ENCODE measurements at regions not wholly inside any gene's neighbourhood (a gene's known extent, or its start where the extent isn't known, plus 50 kb on each side); places are given as distances from the start of the nearest gene placed in this dataset.

DNA sequence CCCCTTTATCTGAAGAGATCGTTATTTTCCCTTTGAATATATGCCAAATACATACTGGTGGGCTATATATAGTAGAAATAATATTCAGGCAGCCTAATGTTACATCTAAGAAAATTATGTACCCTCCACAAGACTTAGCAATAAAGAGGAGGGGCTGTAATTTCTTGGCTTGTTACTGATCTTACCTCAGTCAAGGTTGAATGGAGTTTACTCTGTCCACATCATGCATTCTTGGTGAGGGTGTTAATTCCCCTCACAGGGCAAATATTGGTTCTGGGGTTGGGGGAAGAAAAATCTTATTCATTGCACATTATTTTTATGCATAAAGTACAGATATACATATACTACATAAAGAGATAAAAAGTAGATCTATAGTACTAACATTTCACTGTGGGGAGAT, 145.8 kb upstream of the ANK3 start:
- H3F3A ChIP-seq (ENCODE audit: insufficient read depth, low read length) = no peaks in the 10 kb centered on the region
- H3K36me3 ChIP-seq (ENCODE audit: insufficient read depth, low read length) = no peaks in the 10 kb centered on the region
- H3K27ac ChIP-seq (ENCODE audit: low read depth, low read length, poor library complexity, severe bottlenecking) = no peak overlapping the region
- no peaks in the 10 kb centered on the region for H3K79me2 ChIP-seq (ENCODE audit: insufficient read depth, low read length)
- no peak overlapping the region for H3K4me2 ChIP-seq (ENCODE audit: low read length)
- H3K9me2 ChIP-seq (ENCODE audit: low read depth, low read length) = no peaks in the 10 kb centered on the region
- H3K4me1 ChIP-seq (ENCODE audit: insufficient read depth, low read length, severe bottlenecking) = no peaks in the 10 kb centered on the region
- no peak overlapping the region for H3K4me3 ChIP-seq (ENCODE audit: low read depth, low read length, poor library complexity, severe bottlenecking)
- no peaks in the 10 kb centered on the region for H4K20me1 ChIP-seq (ENCODE audit: insufficient read depth, low read length)
- H3K9ac ChIP-seq (ENCODE audit: low read length) = no peak overlapping the region
- H2AFZ ChIP-seq (ENCODE audit: low read length) = no peak overlapping the region
- TF ChIP-seq, protein P1, sequence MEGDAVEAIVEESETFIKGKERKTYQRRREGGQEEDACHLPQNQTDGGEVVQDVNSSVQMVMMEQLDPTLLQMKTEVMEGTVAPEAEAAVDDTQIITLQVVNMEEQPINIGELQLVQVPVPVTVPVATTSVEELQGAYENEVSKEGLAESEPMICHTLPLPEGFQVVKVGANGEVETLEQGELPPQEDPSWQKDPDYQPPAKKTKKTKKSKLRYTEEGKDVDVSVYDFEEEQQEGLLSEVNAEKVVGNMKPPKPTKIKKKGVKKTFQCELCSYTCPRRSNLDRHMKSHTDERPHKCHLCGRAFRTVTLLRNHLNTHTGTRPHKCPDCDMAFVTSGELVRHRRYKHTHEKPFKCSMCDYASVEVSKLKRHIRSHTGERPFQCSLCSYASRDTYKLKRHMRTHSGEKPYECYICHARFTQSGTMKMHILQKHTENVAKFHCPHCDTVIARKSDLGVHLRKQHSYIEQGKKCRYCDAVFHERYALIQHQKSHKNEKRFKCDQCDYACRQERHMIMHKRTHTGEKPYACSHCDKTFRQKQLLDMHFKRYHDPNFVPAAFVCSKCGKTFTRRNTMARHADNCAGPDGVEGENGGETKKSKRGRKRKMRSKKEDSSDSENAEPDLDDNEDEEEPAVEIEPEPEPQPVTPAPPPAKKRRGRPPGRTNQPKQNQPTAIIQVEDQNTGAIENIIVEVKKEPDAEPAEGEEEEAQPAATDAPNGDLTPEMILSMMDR (IDR thresholded peaks at IDR 0.05; ENCODE audit: low read length) = no peak
- no peak for TF ChIP-seq EZH2 (IDR thresholded peaks at IDR 0.05; ENCODE audit: borderline replicate concordance, low read length)
- H3K27me3 ChIP-seq (ENCODE audit: insufficient read depth, low read length) = no peaks in the 10 kb centered on the region
- H3K9me3 ChIP-seq (ENCODE audit: low read length) = no peaks in the 10 kb centered on the region

DNA sequence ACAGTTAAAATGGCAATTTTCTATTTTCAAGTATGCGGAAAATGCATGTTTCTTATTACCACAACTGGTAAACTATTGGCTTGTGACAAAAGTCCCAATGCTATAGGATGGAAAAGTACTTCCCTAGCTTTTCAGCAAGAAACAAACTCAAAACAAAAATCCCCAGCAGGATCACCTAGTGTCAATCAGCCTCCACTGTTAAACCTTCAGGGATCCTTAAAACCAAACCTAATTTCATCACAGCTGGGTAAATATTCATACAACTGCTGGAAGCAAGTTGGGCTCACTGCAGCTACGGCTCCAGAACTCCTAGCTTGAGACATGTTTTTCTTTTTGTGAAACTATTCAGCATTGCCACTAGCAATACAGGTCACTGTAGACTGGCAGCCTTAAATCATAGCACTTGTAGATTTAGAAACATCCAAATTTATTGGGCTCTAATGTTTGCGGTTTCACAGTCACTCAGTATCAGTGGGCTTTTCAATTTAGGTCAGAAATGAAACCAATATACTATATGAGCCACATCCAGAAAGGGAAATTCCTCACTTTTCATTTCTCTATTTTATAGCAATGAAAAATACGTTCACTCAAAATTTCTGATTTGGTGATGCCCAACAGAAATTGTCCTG, 145.2 kb upstream of the ANK3 start:
- no peak overlapping the region for H3K4me2 ChIP-seq (ENCODE audit: low read length)

DNA sequence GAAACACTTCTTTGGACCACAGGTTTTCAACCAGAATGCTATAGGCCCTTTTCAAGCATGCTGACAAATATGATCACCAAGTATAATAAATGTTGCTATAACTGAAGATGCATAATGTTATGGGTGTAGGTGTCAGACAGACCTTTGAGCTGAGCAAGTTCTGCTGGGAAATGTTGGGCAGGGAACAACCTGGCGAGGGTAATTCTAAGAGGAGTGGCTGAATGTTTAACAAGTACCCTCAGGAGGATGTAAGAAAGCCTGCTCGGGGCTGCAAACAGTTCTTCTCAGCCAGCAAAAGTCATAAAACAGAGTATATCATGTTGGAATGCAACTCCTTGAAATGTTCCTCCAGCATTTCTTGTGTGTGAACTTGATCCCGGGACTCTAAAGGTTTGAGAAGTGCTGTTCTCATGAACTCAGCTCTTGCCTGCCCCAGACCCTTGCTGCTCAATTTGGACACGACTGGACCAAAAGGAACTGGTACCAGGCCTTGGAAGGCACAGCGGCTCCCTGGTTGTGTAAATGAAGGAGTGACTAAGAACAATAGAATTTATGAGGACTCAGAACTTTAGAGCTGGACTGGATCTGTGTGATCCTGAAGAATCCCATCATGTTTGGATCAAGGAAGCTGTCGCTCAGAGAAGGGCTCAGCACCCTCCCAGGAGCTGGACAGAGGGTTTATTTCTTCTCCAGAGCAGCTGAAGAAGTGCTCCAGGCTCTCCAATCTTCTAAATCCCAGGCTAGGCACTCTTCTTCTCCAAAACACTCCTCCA, 143.2 kb upstream of the ANK3 start:
- Histone ChIP-seq H3F3A (ENCODE audit: insufficient read depth, low read length) (no peaks in the 10 kb centered on the region), H3K4me3 (ENCODE audit: low read depth, low read length, poor library complexity, severe bottlenecking) (no peak overlapping the region), H3K79me2 (ENCODE audit: insufficient read depth, low read length) (no peaks in the 10 kb centered on the region), H3K9me2 (ENCODE audit: low read depth, low read length) (no peaks in the 10 kb centered on the region), H3K36me3 (ENCODE audit: insufficient read depth, low read length) (no peaks in the 10 kb centered on the region), H3K4me2 (ENCODE audit: low read length) (no peak overlapping the region), H4K20me1 (ENCODE audit: insufficient read depth, low read length) (no peaks in the 10 kb centered on the region), H3K27ac (ENCODE audit: low read depth, low read length, poor library complexity, severe bottlenecking) (no peak overlapping the region), H3K9ac (ENCODE audit: low read length) (no peak overlapping the region), H3K9me3 (ENCODE audit: low read length) (no peaks in the 10 kb centered on the region), H3K4me1 (ENCODE audit: insufficient read depth, low read length, severe bottlenecking) (no peaks in the 10 kb centered on the region), H3K27me3 (ENCODE audit: insufficient read depth, low read length) (no peaks in the 10 kb centered on the region), H2AFZ (ENCODE audit: low read length) (no peak overlapping the region)
- TF ChIP-seq EZH2 (IDR thresholded peaks at IDR 0.05; ENCODE audit: borderline replicate concordance, low read length) = no peak
- TF ChIP-seq, protein P1 (IDR thresholded peaks at IDR 0.05; ENCODE audit: low read length) = no peak

More for the DNA sequence above, 145.2 kb upstream of the ANK3 start:
- Histone ChIP-seq H3K27me3 (ENCODE audit: insufficient read depth, low read length) (no peaks in the 10 kb centered on the region), H4K20me1 (ENCODE audit: insufficient read depth, low read length) (no peaks in the 10 kb centered on the region), H3K9me2 (ENCODE audit: low read depth, low read length) (no peaks in the 10 kb centered on the region), H3F3A (ENCODE audit: insufficient read depth, low read length) (no peaks in the 10 kb centered on the region), H3K27ac (ENCODE audit: low read depth, low read length, poor library complexity, severe bottlenecking) (no peak overlapping the region), H3K36me3 (ENCODE audit: insufficient read depth, low read length) (no peaks in the 10 kb centered on the region), H3K4me3 (ENCODE audit: low read depth, low read length, poor library complexity, severe bottlenecking) (no peak overlapping the region), H3K9ac (ENCODE audit: low read length) (no peak overlapping the region), H3K79me2 (ENCODE audit: insufficient read depth, low read length) (no peaks in the 10 kb centered on the region), H3K9me3 (ENCODE audit: low read length) (no peaks in the 10 kb centered on the region), H3K4me1 (ENCODE audit: insufficient read depth, low read length, severe bottlenecking) (no peaks in the 10 kb centered on the region), H2AFZ (ENCODE audit: low read length) (no peak overlapping the region)
- TF ChIP-seq, protein P1 (IDR thresholded peaks at IDR 0.05; ENCODE audit: low read length) = no peak
- no peak for TF ChIP-seq EZH2 (IDR thresholded peaks at IDR 0.05; ENCODE audit: borderline replicate concordance, low read length)
